ENCODE measurements at regions not wholly inside any gene's neighbourhood (a gene's known extent, or its start where the extent isn't known, plus 50 kb on each side); places are given as distances from the start of the nearest gene placed in this dataset.
"Not testable (repeated sequence)": the region's sequence is repeated elsewhere in the genome, so short reads cannot be mapped to it uniquely, and the experiment has no call there.

- intact Hi-C loops (cut with micrococcal nuclease) = no loop called here
These were observed 500.1 kb downstream of the IGSF11 start for GRCh38 chr3:118534519-118534918.

- intact Hi-C loops (cut with micrococcal nuclease) = no loop called here
These were observed 497.9 kb downstream of the IGSF11 start for GRCh38 chr3:118536764-118537163.

GRCh38 chr3:118537454-118537853 is 497.2 kb downstream of the IGSF11 start:
- intact Hi-C loops (cut with micrococcal nuclease) = no loop called here

- intact Hi-C loops (cut with micrococcal nuclease) = no loop called here
These were observed 496.5 kb downstream of the IGSF11 start for GRCh38 chr3:118538187-118538586.

- intact Hi-C loops (cut with micrococcal nuclease) = not testable (repeated sequence)
These were observed 494.7 kb downstream of the IGSF11 start for GRCh38 chr3:118539820-118540447.

- intact Hi-C loops (cut with micrococcal nuclease) = not testable (repeated sequence)
These were observed 494.2 kb downstream of the IGSF11 start for GRCh38 chr3:118540448-118540821.

- intact Hi-C loops (cut with micrococcal nuclease) = no loop called here
These were observed 493.8 kb downstream of the IGSF11 start for GRCh38 chr3:118540826-118541225.

GRCh38 chr3:118541796-118542195 is 492.9 kb downstream of the IGSF11 start:
- intact Hi-C loops (cut with micrococcal nuclease) = no loop called here

- intact Hi-C loops (cut with micrococcal nuclease) = no loop called here
These were observed 490.8 kb downstream of the IGSF11 start for GRCh38 chr3:118543832-118544231.

- intact Hi-C loops (cut with micrococcal nuclease) = no loop called here
These were observed 490.2 kb downstream of the IGSF11 start for GRCh38 chr3:118544458-118544857.

- intact Hi-C loops (cut with micrococcal nuclease) = no loop called here
These were observed 486.2 kb downstream of the IGSF11 start for GRCh38 chr3:118548434-118548833.

GRCh38 chr3:118550122-118550521 is 484.5 kb downstream of the IGSF11 start:
- intact Hi-C loops (cut with micrococcal nuclease) = no loop called here

GRCh38 chr3:118550556-118550955 is 484.1 kb downstream of the IGSF11 start:
- intact Hi-C loops (cut with micrococcal nuclease) = no loop called here

GRCh38 chr3:118554148-118554838 is 480.4 kb downstream of the IGSF11 start:
- intact Hi-C loops (cut with micrococcal nuclease) = no loop called here

GRCh38 chr3:118556983-118557382 is 477.7 kb downstream of the IGSF11 start:
- intact Hi-C loops (cut with micrococcal nuclease) = no loop called here

- intact Hi-C loops (cut with micrococcal nuclease) = no loop called here
These were observed 477.1 kb downstream of the IGSF11 start for GRCh38 chr3:118557513-118557912.

- intact Hi-C loops (cut with micrococcal nuclease) = no loop called here
These were observed 475.4 kb downstream of the IGSF11 start for GRCh38 chr3:118559286-118559685.

- intact Hi-C loops (cut with micrococcal nuclease) = no loop called here
These were observed 469.8 kb downstream of the IGSF11 start for GRCh38 chr3:118564800-118565199.

- intact Hi-C loops (cut with micrococcal nuclease) = no loop called here
These were observed 460.7 kb downstream of the IGSF11 start for GRCh38 chr3:118573912-118574311.

GRCh38 chr3:118577055-118577777 is 457.4 kb downstream of the IGSF11 start:
- intact Hi-C loops (cut with micrococcal nuclease) = no loop called here

- intact Hi-C loops (cut with micrococcal nuclease) = no loop called here
These were observed 456.1 kb downstream of the IGSF11 start for GRCh38 chr3:118578559-118578958.

- intact Hi-C loops (cut with micrococcal nuclease) = no loop called here
These were observed 447.5 kb downstream of the IGSF11 start for GRCh38 chr3:118587037-118587741.

Measured in T-helper 1 cell treated with Interleukin-12 subunit alpha and Interleukin-12 subunit beta and Interleukin-4 antibody, amounts not matched to agents 30 ng/mL and 1 ng/mL, for 36 hours (primary cell).